IMR-90 (cell line): ENCODE measurements at regions not wholly inside any gene's neighbourhood (a gene's known extent, or its start where the extent isn't known, plus 50 kb on each side); places are given as distances from the start of the nearest gene placed in this dataset.

ENCODE experiments used
- ATAC-seq: fragments of 200-7000 bp; cut with Tn5 transposase; 2 replicates; pipeline ENCODE4 v1.9.1; 2020; ENCODE audit warnings: low read depth, mild to moderate bottlenecking, moderate library complexity
- BruUV-seq: library from RNA; stranded (reverse); fragments of 400-500 nt; replicated peaks from 2 replicates; lab custom pipeline; 2021; lab: Mats Ljungman, UMichigan
- CTCF ChIA-PET: fragments of 300-600 bp; formaldehyde crosslinking; extraction: SDS; loops from one replicate; lab custom pipeline; 2021; ENCODE audit warnings: antibody characterized with exemption; lab: Yijun Ruan, JAX
- POLR2A ChIA-PET: fragments of 300-600 bp; sonication (Branson Sonifier 250); formaldehyde crosslinking; loops from one replicate; lab custom pipeline; 2022; ENCODE audit warnings: antibody characterized with exemption; ENCODE audit not compliant: unreplicated experiment; lab: Charles Lee
- DNase-seq: peaks from one replicate; pipeline ENCODE4 v3.0.0; 2013
- H2AFZ ChIP-seq: replicated peaks from 2 replicates; pipeline ENCODE3; 2013; ENCODE audit warnings: low read length, mild to moderate bottlenecking; ENCODE audit not compliant: poor library complexity
- H2AK5ac ChIP-seq: 2 replicates; pipeline ENCODE4 v1.6.1; 2013; ENCODE audit warnings: low read depth, low read length, inconsistent platforms
- H2AK9ac ChIP-seq: replicated peaks from 2 replicates; pipeline ENCODE3; 2013; ENCODE audit warnings: mild to moderate bottlenecking, low read depth, low read length, moderate library complexity; ENCODE audit not compliant: poor library complexity
- H2BK120ac ChIP-seq: 2 replicates; pipeline ENCODE4 v1.6.1; 2013; ENCODE audit warnings: low read depth, low read length, inconsistent platforms
- H2BK15ac ChIP-seq: 3 replicates; pipeline ENCODE4 v1.6.1; 2013; ENCODE audit warnings: low read depth, low read length, inconsistent platforms
- H2BK20ac ChIP-seq: 2 replicates; pipeline ENCODE4 v1.6.1; 2013; ENCODE audit warnings: low read depth, mild to moderate bottlenecking, inconsistent platforms, low read length, moderate library complexity
- H2BK5ac ChIP-seq: 2 replicates; pipeline ENCODE4 v1.6.1; 2013; ENCODE audit warnings: mild to moderate bottlenecking, low read depth, low read length, inconsistent platforms; ENCODE audit not compliant: poor library complexity, severe bottlenecking
- H3K14ac ChIP-seq: replicated peaks from 2 replicates; pipeline ENCODE4 v1.6.1; 2013; ENCODE audit warnings: low read depth, low read length, inconsistent platforms
- H3K18ac ChIP-seq: 2 replicates; pipeline ENCODE4 v1.6.1; 2013; ENCODE audit warnings: low read depth, low read length, control low read depth
- H3K23ac ChIP-seq: 2 replicates; pipeline ENCODE4 v1.6.1; 2013; ENCODE audit warnings: low read depth, low read length, inconsistent platforms
- H3K27ac ChIP-seq: 2 replicates; pipeline ENCODE4 v1.5.1; 2013; ENCODE audit warnings: mild to moderate bottlenecking, control low read depth, low read length; ENCODE audit not compliant: insufficient read depth
- H3K27me3 ChIP-seq: 2 replicates; pipeline ENCODE4 v1.6.1; 2013; ENCODE audit warnings: low read length; ENCODE audit not compliant: control insufficient read depth, insufficient read depth
- H3K36me3 ChIP-seq: 2 replicates; pipeline ENCODE4 v1.6.1; 2013; ENCODE audit warnings: low read length, mixed read lengths; ENCODE audit not compliant: control insufficient read depth, insufficient read depth
- H3K4ac ChIP-seq: 2 replicates; pipeline ENCODE4 v1.6.1; 2013; ENCODE audit warnings: low read depth, low read length, inconsistent platforms
- H3K4me1 ChIP-seq: 2 replicates; pipeline ENCODE4 v1.6.1; 2013; ENCODE audit warnings: low read length, mixed read lengths; ENCODE audit not compliant: control insufficient read depth, insufficient read depth
- H3K4me2 ChIP-seq: 2 replicates; pipeline ENCODE4 v1.6.1; 2013; ENCODE audit warnings: low read depth, mild to moderate bottlenecking, control low read depth, low read length, moderate library complexity
- H3K4me3 ChIP-seq: 2 replicates; pipeline ENCODE4 v1.5.1; 2013; ENCODE audit warnings: low read depth, mild to moderate bottlenecking, control low read depth, low read length, moderate library complexity; ENCODE audit not compliant: insufficient read depth
- H3K56ac ChIP-seq: 2 replicates; pipeline ENCODE4 v1.6.1; 2013; ENCODE audit warnings: low read length, inconsistent platforms; ENCODE audit not compliant: insufficient read depth; ENCODE audit errors: extremely low read depth
- H3K79me1 ChIP-seq, 2 experiments: 2 replicates each; pipeline ENCODE4 v1.6.1; 2013; ENCODE audit warnings: low read length in 2 of 2, inconsistent platforms in 1 of 2, low read depth in 1 of 2
- H3K9ac ChIP-seq: 2 replicates; pipeline ENCODE4 v1.6.1; 2013; ENCODE audit warnings: low read depth, low read length, control low read depth
- H3K9me1 ChIP-seq: 2 replicates; pipeline ENCODE4 v1.6.1; 2013; ENCODE audit warnings: low read length, inconsistent platforms; ENCODE audit not compliant: insufficient read depth
- H3K9me3 ChIP-seq: 2 replicates; pipeline ENCODE4 v1.6.1; 2013; ENCODE audit warnings: low read length; ENCODE audit not compliant: control insufficient read depth, insufficient read depth
- H4K20me1 ChIP-seq: 2 replicates; pipeline ENCODE4 v1.6.1; 2013; ENCODE audit warnings: low read length, inconsistent platforms; ENCODE audit not compliant: insufficient read depth
- H4K5ac ChIP-seq: 2 replicates; pipeline ENCODE4 v1.6.1; 2013; ENCODE audit warnings: mild to moderate bottlenecking, low read depth, low read length, control low read depth
- H4K8ac ChIP-seq, 2 experiments: 2 replicates each; pipeline ENCODE4 v1.6.1; 2013; ENCODE audit warnings: low read depth in 2 of 2, low read length in 2 of 2, control low read depth in 1 of 2, inconsistent platforms in 1 of 2
- H4K91ac ChIP-seq: 2 replicates; pipeline ENCODE4 v1.6.1; 2013; ENCODE audit warnings: low read depth, low read length, inconsistent platforms; ENCODE audit not compliant: insufficient read depth
- MXI1 ChIP-seq: IDR thresholded peaks from 2 replicates; pipeline ENCODE4 v1.6.1; 2012; ENCODE audit warnings: low read depth, mild to moderate bottlenecking, low read length, moderate library complexity, borderline replicate concordance
- WGBS, 2 experiments: methylation state at CpG; one replicate each; pipeline versions ENCODE4 v1.1.5 to v1.1.7; 2013; ENCODE audit warnings: missing lambda C conversion rate in 2 of 2; ENCODE audit not compliant: insufficient read length in 1 of 2; ENCODE audit errors: extremely low coverage in 2 of 2; 5-methylcytosine and 5-hydroxymethylcytosine counted together
- dilution Hi-C: fragments of 300-500 bp; cut with HindIII; formaldehyde crosslinking; loops from one replicate; pipeline ENCODE4 v1.14.3; 2018; ENCODE audit warnings: low sequenced_read_pairs; ENCODE audit not compliant: unreplicated experiment
- in situ Hi-C: fragments of 300-500 bp; cut with MboI; formaldehyde crosslinking; loops from 3 replicates; pipeline ENCODE4 v1.14.3; 2019; ENCODE audit warnings: low sequenced_read_pairs, inconsistent platforms, mixed read lengths
- intact Hi-C: fragments of 100-400 bp; cut with micrococcal nuclease; formaldehyde crosslinking; loops from 2 replicates; pipeline ENCODE4 v1.10.0; 2022

DNA sequence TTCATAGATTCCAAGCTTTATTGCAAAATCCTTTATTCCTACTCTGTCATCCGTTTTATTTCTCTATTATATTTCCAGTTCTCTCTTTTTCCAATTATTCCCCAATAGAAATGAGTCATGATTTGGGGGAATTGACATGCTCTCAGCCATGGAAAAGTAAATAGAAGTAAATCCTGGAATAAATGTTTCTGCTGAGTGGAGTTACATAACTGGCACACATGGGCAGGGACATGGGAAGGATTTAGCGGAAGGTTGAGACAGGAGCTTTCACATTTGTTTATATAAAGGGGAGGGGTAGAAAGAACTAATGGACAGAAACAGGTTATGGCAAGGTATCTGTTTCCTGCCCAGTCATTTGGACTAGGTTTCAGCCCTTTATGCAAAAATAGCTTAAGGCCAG lies 221.6 kb downstream of the PLOD2 start:
- intact Hi-C loops (no loop called here), in situ Hi-C loops (no loop called here), dilution Hi-C loops (no loop called here)
- ATAC-seq, result no peak
- Histone ChIP-seq H4K20me1 (no peaks in the 10 kb centered on the region), H2BK15ac (no peak overlapping the region), H3K56ac (no peak overlapping the region), H3K27ac (no peak overlapping the region), H3K23ac (no peak overlapping the region), H2AK9ac (no peak overlapping the region), H2AK5ac (no peak overlapping the region), H3K9me1 (no peaks in the 10 kb centered on the region), H3K4me2 (no peak overlapping the region), H3K9me3 (no peaks in the 10 kb centered on the region), H3K9ac (no peak overlapping the region), H2BK120ac (no peak overlapping the region), H2BK5ac (no peak overlapping the region), H3K27me3 (no peaks in the 10 kb centered on the region), H4K8ac (no peak overlapping the region), H3K4me3 (no peak overlapping the region), H3K4me1 (no peaks in the 10 kb centered on the region), H4K91ac (no peak overlapping the region), H3K36me3 (no peaks in the 10 kb centered on the region), H2BK20ac (no peak overlapping the region), H3K14ac (no peak overlapping the region), H3K4ac (no peak overlapping the region), H3K79me1 (no peaks in the 10 kb centered on the region), H3K18ac (no peak overlapping the region), H4K5ac (no peak overlapping the region), H2AFZ (no peak overlapping the region)
- DNase-seq, result no peak
- ChIA-PET CTCF (interaction anchor here (0.7 kb wide), 1 partner anchor 670 kb away, joined by 3 read pairs; no protein-coding TSS in a partner anchor), POLR2A (no interaction called here)
- no peak for TF ChIP-seq MXI1
- no TSS peak for BruUV-seq
- WGBS, 2 experiments, result 86% methylated on average over 1 of the region's 2 CpGs; no CpG with 5 or more reads in 1 of the 2 experiments
